IPS-18a (cell line): ENCODE measurements at regions not wholly inside any gene's neighbourhood (a gene's known extent, or its start where the extent isn't known, plus 50 kb on each side); places are given as distances from the start of the nearest gene placed in this dataset.

ENCODE experiments used
- H3K27ac ChIP-seq: one replicate; pipeline ENCODE4 v1.5.1; 2013; ENCODE audit warnings: low read length
- H3K27me3 ChIP-seq: one replicate; pipeline ENCODE4 v1.6.1; 2013; ENCODE audit warnings: mild to moderate bottlenecking, low read length; ENCODE audit not compliant: control insufficient read depth, insufficient read depth
- H3K36me3 ChIP-seq: one replicate; pipeline ENCODE4 v1.6.1; 2013; ENCODE audit warnings: low read depth, low read length; ENCODE audit not compliant: control insufficient read depth
- H3K4me1 ChIP-seq: one replicate; pipeline ENCODE4 v1.6.1; 2013; ENCODE audit warnings: low read depth, low read length; ENCODE audit not compliant: control insufficient read depth
- H3K4me3 ChIP-seq: one replicate; pipeline ENCODE4 v1.5.1; 2013; ENCODE audit warnings: low read length
- H3K9ac ChIP-seq: one replicate; pipeline ENCODE4 v1.6.1; 2013; ENCODE audit warnings: mild to moderate bottlenecking, low read length, moderate library complexity
- H3K9me3 ChIP-seq: one replicate; pipeline ENCODE4 v1.6.1; 2013; ENCODE audit warnings: low read depth, low read length; ENCODE audit not compliant: control insufficient read depth

GRCh38 chr14:83419420-83419819 is 1885.8 kb upstream of the SEL1L start:
- Histone ChIP-seq H3K27me3 (no peaks in the 10 kb centered on the region), H3K4me1 (no peaks in the 10 kb centered on the region), H3K9me3 (no peaks in the 10 kb centered on the region), H3K9ac (no peak overlapping the region), H3K4me3 (no peak overlapping the region), H3K27ac (no peak overlapping the region), H3K36me3 (no peaks in the 10 kb centered on the region)

GRCh38 chr14:83421711-83422110 is 1888.1 kb upstream of the SEL1L start:
- Histone ChIP-seq H3K9ac (no peak overlapping the region), H3K27ac (no peak overlapping the region), H3K27me3 (no peaks in the 10 kb centered on the region), H3K4me1 (no peaks in the 10 kb centered on the region), H3K9me3 (no peaks in the 10 kb centered on the region), H3K4me3 (no peak overlapping the region), H3K36me3 (no peaks in the 10 kb centered on the region)

- Histone ChIP-seq H3K4me3 (no peak overlapping the region), H3K9ac (no peak overlapping the region), H3K36me3 (no peaks in the 10 kb centered on the region), H3K27ac (no peak overlapping the region), H3K4me1 (no peaks in the 10 kb centered on the region), H3K9me3 (no peaks in the 10 kb centered on the region), H3K27me3 (no peaks in the 10 kb centered on the region)
These were observed 1891.5 kb upstream of the SEL1L start for GRCh38 chr14:83425138-83425537.

- Histone ChIP-seq H3K27me3 (no peaks in the 10 kb centered on the region), H3K9ac (no peak overlapping the region), H3K4me1 (no peaks in the 10 kb centered on the region), H3K36me3 (no peaks in the 10 kb centered on the region), H3K27ac (no peak overlapping the region), H3K9me3 (no peaks in the 10 kb centered on the region), H3K4me3 (no peak overlapping the region)
These were observed 1892.1 kb upstream of the SEL1L start for GRCh38 chr14:83425706-83426105.

- Histone ChIP-seq H3K4me3 (no peak overlapping the region), H3K36me3 (no peaks in the 10 kb centered on the region), H3K9me3 (no peaks in the 10 kb centered on the region), H3K27me3 (no peaks in the 10 kb centered on the region), H3K9ac (no peak overlapping the region), H3K4me1 (no peaks in the 10 kb centered on the region), H3K27ac (no peak overlapping the region)
These were observed 1900.0 kb upstream of the SEL1L start for GRCh38 chr14:83433618-83434017.

- no peaks in the 10 kb centered on the region for H3K36me3 ChIP-seq
- H3K4me3 ChIP-seq = no peak overlapping the region
- no peak overlapping the region for H3K27ac ChIP-seq
- H3K9me3 ChIP-seq = no peaks in the 10 kb centered on the region
- no peaks in the 10 kb centered on the region for H3K27me3 ChIP-seq
- H3K4me1 ChIP-seq = no peaks in the 10 kb centered on the region
- no peak overlapping the region for H3K9ac ChIP-seq
These were observed 1908.1 kb upstream of the SEL1L start for GRCh38 chr14:83441801-83442200.

- H3K9me3 ChIP-seq = peaks cover 17% of the 10 kb centered on the region
- no peak overlapping the region for H3K27ac ChIP-seq
- H3K27me3 ChIP-seq = no peaks in the 10 kb centered on the region
- no peak overlapping the region for H3K9ac ChIP-seq
- H3K4me1 ChIP-seq = no peaks in the 10 kb centered on the region
- no peak overlapping the region for H3K4me3 ChIP-seq
- no peaks in the 10 kb centered on the region for H3K36me3 ChIP-seq
These were observed 1921.9 kb upstream of the SEL1L start for GRCh38 chr14:83455561-83455960.

- no peaks in the 10 kb centered on the region for H3K36me3 ChIP-seq
- H3K4me3 ChIP-seq = no peak overlapping the region
- H3K27ac ChIP-seq = no peak overlapping the region
- H3K9ac ChIP-seq = no peak overlapping the region
- H3K27me3 ChIP-seq = no peaks in the 10 kb centered on the region
- peaks cover 10% of the 10 kb centered on the region for H3K9me3 ChIP-seq
- no peaks in the 10 kb centered on the region for H3K4me1 ChIP-seq
These were observed 1927.9 kb upstream of the SEL1L start for GRCh38 chr14:83461521-83461920.

GRCh38 chr14:83462759-83463158 is 1929.1 kb upstream of the SEL1L start:
- Histone ChIP-seq H3K27ac (no peak overlapping the region), H3K9ac (no peak overlapping the region), H3K4me1 (no peaks in the 10 kb centered on the region), H3K27me3 (no peaks in the 10 kb centered on the region), H3K4me3 (no peak overlapping the region), H3K9me3 (peaks cover 8% of the 10 kb centered on the region), H3K36me3 (no peaks in the 10 kb centered on the region)

GRCh38 chr14:83463500-83464098 is 1929.9 kb upstream of the SEL1L start:
- no peak overlapping the region for H3K27ac ChIP-seq
- no peaks in the 10 kb centered on the region for H3K27me3 ChIP-seq
- H3K9me3 ChIP-seq = peaks cover 6% of the 10 kb centered on the region
- H3K36me3 ChIP-seq = no peaks in the 10 kb centered on the region
- H3K4me3 ChIP-seq = no peak overlapping the region
- H3K4me1 ChIP-seq = no peaks in the 10 kb centered on the region
- no peak overlapping the region for H3K9ac ChIP-seq

GRCh38 chr14:83467811-83468210 is 1934.2 kb upstream of the SEL1L start:
- Histone ChIP-seq H3K4me3 (no peak overlapping the region), H3K36me3 (no peaks in the 10 kb centered on the region), H3K9ac (no peak overlapping the region), H3K4me1 (no peaks in the 10 kb centered on the region), H3K27ac (no peak overlapping the region), H3K9me3 (no peaks in the 10 kb centered on the region), H3K27me3 (no peaks in the 10 kb centered on the region)

GRCh38 chr14:83470466-83470865 is 1936.8 kb upstream of the SEL1L start:
- Histone ChIP-seq H3K9me3 (no peaks in the 10 kb centered on the region), H3K27ac (no peak overlapping the region), H3K36me3 (no peaks in the 10 kb centered on the region), H3K27me3 (no peaks in the 10 kb centered on the region), H3K4me1 (no peaks in the 10 kb centered on the region), H3K9ac (no peak overlapping the region), H3K4me3 (no peak overlapping the region)
